ENCODE measurements at regions not wholly inside any gene's neighbourhood (a gene's known extent, or its start where the extent isn't known, plus 50 kb on each side); places are given as distances from the start of the nearest gene placed in this dataset.
"Not testable (repeated sequence)": the region's sequence is repeated elsewhere in the genome, so short reads cannot be mapped to it uniquely, and the experiment has no call there.

GRCh38 chr2:125318740-125319139 lies 1293.7 kb downstream of the CNTNAP5 start:
- no peak overlapping the region for H3K4me3 ChIP-seq (replicated peaks; ENCODE audit: low read depth, low read length)

GRCh38 chr2:125324273-125324672 lies 1299.2 kb downstream of the CNTNAP5 start:
- H3K4me3 ChIP-seq (replicated peaks; ENCODE audit: low read depth, low read length), result no peak overlapping the region
- TF ChIP-seq CTCF (IDR thresholded peaks at IDR 0.05; ENCODE audit: low read depth, low read length, missing control alignments), result no peak
- no peak for DNase-seq (ENCODE audit: extremely low read depth, low read depth)

More at GRCh38 chr2:125318740-125319139, 1293.7 kb downstream of the CNTNAP5 start:
- DNase-seq (ENCODE audit: extremely low read depth, low read depth), result no peak
- no peak for TF ChIP-seq CTCF (IDR thresholded peaks at IDR 0.05; ENCODE audit: low read depth, low read length, missing control alignments)

GRCh38 chr2:125330133-125330532 lies 1305.0 kb downstream of the CNTNAP5 start:
- no peak for DNase-seq (ENCODE audit: extremely low read depth, low read depth)
- no peak overlapping the region for H3K4me3 ChIP-seq (replicated peaks; ENCODE audit: low read depth, low read length)
- TF ChIP-seq CTCF (IDR thresholded peaks at IDR 0.05; ENCODE audit: low read depth, low read length, missing control alignments), result no peak

GRCh38 chr2:125341353-125341752 lies 1314.6 kb upstream of the GYPC start:
- H3K4me3 ChIP-seq (replicated peaks; ENCODE audit: low read depth, low read length), result no peak overlapping the region
- DNase-seq (ENCODE audit: extremely low read depth, low read depth), result no peak
- no peak for TF ChIP-seq CTCF (IDR thresholded peaks at IDR 0.05; ENCODE audit: low read depth, low read length, missing control alignments)

GRCh38 chr2:125353542-125353941 lies 1302.4 kb upstream of the GYPC start:
- not testable (repeated sequence) for H3K4me3 ChIP-seq (replicated peaks; ENCODE audit: low read depth, low read length); DNase-seq (ENCODE audit: extremely low read depth, low read depth)

- TF ChIP-seq CTCF (IDR thresholded peaks at IDR 0.05; ENCODE audit: low read depth, low read length, missing control alignments), result no peak
- no peak overlapping the region for H3K4me3 ChIP-seq (replicated peaks; ENCODE audit: low read depth, low read length)
- no peak for DNase-seq (ENCODE audit: extremely low read depth, low read depth)
Observed at GRCh38 chr2:125364192-125364983, 1291.6 kb upstream of the GYPC start.

GRCh38 chr2:125364984-125365265 lies 1291.0 kb upstream of the GYPC start:
- H3K4me3 ChIP-seq (replicated peaks; ENCODE audit: low read depth, low read length), result no peak overlapping the region
- DNase-seq (ENCODE audit: extremely low read depth, low read depth), result no peak
- TF ChIP-seq CTCF (IDR thresholded peaks at IDR 0.05; ENCODE audit: low read depth, low read length, missing control alignments), result no peak

Data from HFF-Myc (cell line).